Activated naive CD4-positive, alpha-beta T cell treated with anti-CD3 and anti-CD28 coated beads, Interleukin-2, amount 50 U/mL, for 24 hours (primary cell): ENCODE measurements at regions not wholly inside any gene's neighbourhood (a gene's known extent, or its start where the extent isn't known, plus 50 kb on each side); places are given as distances from the start of the nearest gene placed in this dataset.

Experiments
- H3K27ac Mint-ChIP-seq: one replicate; pipeline ENCODE4 v1.8.0; 2021; ENCODE audit warnings: mild to moderate bottlenecking, mixed read lengths
- H3K27me3 Mint-ChIP-seq: one replicate; pipeline ENCODE4 v1.8.0; 2021; ENCODE audit warnings: mixed read lengths
- H3K36me3 Mint-ChIP-seq: one replicate; pipeline ENCODE4 v1.8.0; 2021; ENCODE audit warnings: mixed read lengths
- H3K4me1 Mint-ChIP-seq: one replicate; pipeline ENCODE4 v1.8.0; 2021; ENCODE audit warnings: mixed read lengths
- H3K4me3 Mint-ChIP-seq: one replicate; pipeline ENCODE4 v1.8.0; 2021; ENCODE audit warnings: mild to moderate bottlenecking, mixed read lengths
- H3K9me3 Mint-ChIP-seq: one replicate; pipeline ENCODE4 v1.8.0; 2021; ENCODE audit warnings: mixed read lengths

GRCh38 chr6:90753820-90754643 lies 167.2 kb upstream of the MAP3K7 start:
- Mint-ChIP-seq H3K36me3 (no peaks in the 10 kb centered on the region), H3K4me3 (no peak overlapping the region), H3K27me3 (peaks cover 8% of the 10 kb centered on the region), H3K9me3 (no peaks in the 10 kb centered on the region), H3K4me1 (no peaks in the 10 kb centered on the region), H3K27ac (no peak overlapping the region)

- no peaks in the 10 kb centered on the region for H3K9me3 Mint-ChIP-seq
- H3K4me1 Mint-ChIP-seq = no peaks in the 10 kb centered on the region
- H3K27ac Mint-ChIP-seq = no peak overlapping the region
- H3K4me3 Mint-ChIP-seq = no peak overlapping the region
- no peaks in the 10 kb centered on the region for H3K36me3 Mint-ChIP-seq
- peaks cover 7% of the 10 kb centered on the region for H3K27me3 Mint-ChIP-seq
Measured at GRCh38 chr6:90739802-90740201, 152.9 kb upstream of the MAP3K7 start.

DNA sequence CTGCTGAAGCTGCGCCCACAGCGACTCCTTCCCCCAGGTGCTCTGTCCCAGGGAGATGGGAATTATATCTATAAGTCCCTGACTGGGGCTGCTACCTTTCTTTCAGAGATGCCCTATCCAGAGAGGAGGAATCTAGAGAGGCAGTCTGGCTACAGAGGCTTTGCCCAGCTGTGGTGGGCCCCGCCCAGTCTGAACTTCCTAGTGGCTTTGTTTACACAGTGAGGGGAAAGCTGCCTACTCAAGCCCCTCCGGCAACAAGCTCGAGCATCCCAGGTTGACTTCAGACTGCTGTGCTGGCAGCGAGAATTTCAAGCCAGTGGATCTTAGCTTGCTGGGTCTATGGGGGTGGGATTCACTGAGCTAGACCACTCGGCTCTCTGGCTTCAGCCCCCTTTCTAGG lies 152.5 kb upstream of the MAP3K7 start:
- Mint-ChIP-seq H3K36me3 (no peaks in the 10 kb centered on the region), H3K4me1 (no peaks in the 10 kb centered on the region), H3K9me3 (no peaks in the 10 kb centered on the region), H3K27me3 (peaks cover 7% of the 10 kb centered on the region), H3K4me3 (no peak overlapping the region), H3K27ac (no peak overlapping the region)

DNA sequence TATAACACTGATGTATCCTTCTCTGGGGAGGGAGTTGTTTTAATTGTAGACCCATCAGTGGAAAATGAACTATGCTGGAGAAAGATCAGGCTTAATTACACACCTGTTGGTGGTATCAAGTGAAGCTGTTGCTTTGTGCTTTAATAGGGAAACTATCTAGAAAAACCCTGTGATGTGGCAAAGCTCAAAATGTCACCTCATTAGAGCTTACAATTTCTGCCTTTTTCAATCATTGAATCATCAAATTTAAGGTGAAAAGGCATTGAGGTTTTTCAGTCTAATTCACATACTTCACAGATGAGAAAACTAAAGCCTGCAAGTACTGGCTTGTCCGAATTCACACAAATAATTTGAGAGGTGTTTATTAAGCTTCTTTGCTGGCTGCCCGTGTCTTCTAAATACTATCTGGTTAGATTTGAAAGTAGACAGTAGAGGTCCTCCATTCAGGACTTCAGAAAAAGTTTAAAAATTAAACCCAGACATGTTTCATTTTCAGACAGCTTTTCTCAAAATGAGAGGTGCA lies 143.3 kb upstream of the MAP3K7 start:
- Mint-ChIP-seq H3K27ac (no peak overlapping the region), H3K4me1 (no peaks in the 10 kb centered on the region), H3K9me3 (no peaks in the 10 kb centered on the region), H3K27me3 (peaks cover 7% of the 10 kb centered on the region), H3K36me3 (no peaks in the 10 kb centered on the region), H3K4me3 (no peak overlapping the region)

DNA sequence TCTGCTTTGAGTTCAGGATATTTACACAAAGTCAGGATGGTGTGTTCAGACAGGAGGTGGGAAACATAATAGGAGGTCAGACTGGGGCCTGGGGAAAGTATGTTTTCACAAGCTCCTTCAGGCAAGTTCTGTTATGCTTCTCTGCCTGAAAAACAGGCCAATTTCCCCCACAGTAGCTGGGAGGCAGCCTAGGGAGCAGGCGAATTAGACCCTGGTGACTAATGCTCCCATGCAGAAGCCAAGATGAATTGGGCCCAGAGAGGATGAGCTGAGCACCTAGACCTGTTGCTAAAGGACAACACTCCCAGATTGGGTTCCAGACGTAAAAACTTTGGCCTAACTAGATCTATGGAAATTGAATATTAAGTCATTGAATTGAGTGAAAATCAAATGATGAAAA lies 142.2 kb upstream of the MAP3K7 start:
- H3K27ac Mint-ChIP-seq = no peak overlapping the region
- peaks cover 10% of the 10 kb centered on the region for H3K27me3 Mint-ChIP-seq
- no peak overlapping the region for H3K4me3 Mint-ChIP-seq
- H3K36me3 Mint-ChIP-seq = no peaks in the 10 kb centered on the region
- no peaks in the 10 kb centered on the region for H3K9me3 Mint-ChIP-seq
- no peaks in the 10 kb centered on the region for H3K4me1 Mint-ChIP-seq

- H3K9me3 Mint-ChIP-seq = no peaks in the 10 kb centered on the region
- no peak overlapping the region for H3K27ac Mint-ChIP-seq
- H3K27me3 Mint-ChIP-seq = peaks cover 14% of the 10 kb centered on the region
- no peaks in the 10 kb centered on the region for H3K36me3 Mint-ChIP-seq
- H3K4me1 Mint-ChIP-seq = peaks cover 4% of the 10 kb centered on the region
- no peak overlapping the region for H3K4me3 Mint-ChIP-seq
Measured at GRCh38 chr6:90722648-90723047, 135.8 kb upstream of the MAP3K7 start.

DNA sequence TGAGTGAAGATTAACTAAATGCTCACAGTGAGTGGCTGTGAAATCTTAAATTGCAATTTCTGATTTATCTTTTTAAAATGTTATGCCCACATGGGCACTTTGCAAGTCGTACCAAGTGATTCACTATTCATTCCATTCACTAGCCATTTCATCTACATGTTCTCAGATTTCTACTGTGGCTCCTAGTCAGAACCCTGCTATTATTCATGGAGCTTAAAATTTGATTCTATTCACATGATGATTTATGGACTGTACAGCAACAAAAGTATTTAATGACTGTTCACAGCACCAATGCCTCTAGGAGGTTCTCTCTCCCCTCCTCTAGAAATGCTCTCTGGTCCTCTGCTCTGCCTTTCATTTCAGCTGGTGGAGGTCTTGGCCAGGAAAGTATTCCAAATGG lies 133.5 kb upstream of the MAP3K7 start:
- Mint-ChIP-seq H3K27ac (no peak overlapping the region), H3K36me3 (no peaks in the 10 kb centered on the region), H3K27me3 (peaks cover 8% of the 10 kb centered on the region), H3K4me1 (peaks cover 4% of the 10 kb centered on the region), H3K9me3 (no peaks in the 10 kb centered on the region), H3K4me3 (no peak overlapping the region)

- no peaks in the 10 kb centered on the region for H3K9me3 Mint-ChIP-seq
- peak overlapping the region; percentile 87 for H3K27ac Mint-ChIP-seq
- H3K36me3 Mint-ChIP-seq = no peaks in the 10 kb centered on the region
- H3K4me3 Mint-ChIP-seq = no peak overlapping the region
- H3K4me1 Mint-ChIP-seq = peaks cover 4% of the 10 kb centered on the region
- H3K27me3 Mint-ChIP-seq = peaks cover 6% of the 10 kb centered on the region
Measured at GRCh38 chr6:90719321-90720195, 132.7 kb upstream of the MAP3K7 start.

DNA sequence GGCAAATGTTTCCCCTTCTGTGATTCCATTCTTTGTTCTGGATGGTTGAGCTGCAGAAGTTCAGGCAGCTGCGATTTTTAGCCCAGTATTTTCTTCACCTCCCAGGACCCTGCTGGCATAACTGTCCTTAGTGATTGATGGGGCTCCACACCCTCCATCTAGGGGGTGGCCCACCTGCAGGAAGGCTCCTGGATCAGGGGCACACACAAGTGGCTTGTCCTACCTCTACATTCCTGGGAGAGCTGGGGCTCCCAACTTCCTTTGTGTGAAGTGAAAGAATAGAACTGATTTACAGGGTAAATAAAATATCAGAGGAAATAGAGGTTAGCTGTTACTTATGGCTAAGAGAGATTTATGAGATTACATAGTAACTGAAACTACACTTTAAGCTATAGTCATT lies 129.5 kb upstream of the MAP3K7 start:
- Mint-ChIP-seq H3K27me3 (peaks cover 8% of the 10 kb centered on the region), H3K36me3 (no peaks in the 10 kb centered on the region), H3K27ac (no peak overlapping the region), H3K4me3 (no peak overlapping the region), H3K9me3 (no peaks in the 10 kb centered on the region), H3K4me1 (peaks cover 4% of the 10 kb centered on the region)

DNA sequence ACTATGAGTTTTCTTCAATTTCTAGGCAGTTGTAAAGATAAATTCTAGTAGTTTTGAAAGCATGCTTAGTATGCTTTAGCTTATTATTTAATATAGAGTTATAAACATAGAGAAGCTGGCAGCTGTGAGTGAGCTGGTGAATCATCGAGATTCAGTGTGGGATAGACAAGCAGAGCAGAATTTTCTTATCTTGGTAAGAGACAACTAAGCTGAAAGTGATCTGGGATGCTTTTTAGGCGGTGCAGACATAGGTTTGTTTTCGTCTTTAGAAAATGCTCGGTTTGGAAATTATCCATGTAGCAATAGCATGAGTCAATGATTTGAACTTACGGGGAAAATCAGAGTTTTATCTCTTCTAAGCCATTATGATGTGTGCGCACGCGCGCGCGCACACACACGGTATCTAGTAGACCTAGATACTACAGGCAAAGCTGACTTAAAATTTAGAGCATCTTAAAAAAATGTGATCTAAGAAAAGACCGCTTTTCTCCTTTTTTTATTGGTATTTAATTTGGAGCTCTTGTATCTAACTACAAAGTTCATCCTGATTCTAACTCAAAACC lies 128.3 kb upstream of the MAP3K7 start:
- Mint-ChIP-seq H3K27me3 (peaks cover 9% of the 10 kb centered on the region), H3K4me3 (no peak overlapping the region), H3K9me3 (no peaks in the 10 kb centered on the region), H3K4me1 (peaks cover 4% of the 10 kb centered on the region), H3K27ac (no peak overlapping the region), H3K36me3 (no peaks in the 10 kb centered on the region)

DNA sequence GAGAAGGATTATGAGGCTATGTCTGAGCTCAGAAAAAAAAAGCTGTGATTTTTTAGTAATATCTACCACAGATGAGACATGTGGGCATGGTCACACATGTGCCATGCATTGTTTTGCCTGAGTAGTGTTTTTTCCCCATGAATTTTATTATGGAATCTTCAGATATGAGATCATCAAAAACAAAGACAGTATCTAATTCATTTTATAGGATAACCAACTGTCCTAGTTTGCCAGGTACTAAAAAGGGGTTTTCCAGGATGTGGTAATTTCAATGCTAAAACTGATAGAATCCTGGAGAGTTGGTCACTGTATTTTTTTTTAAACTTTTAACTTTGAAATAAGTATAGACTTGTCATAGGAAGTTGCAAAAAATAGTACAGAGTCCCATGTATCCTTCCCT lies 127.4 kb upstream of the MAP3K7 start:
- H3K9me3 Mint-ChIP-seq = no peaks in the 10 kb centered on the region
- H3K36me3 Mint-ChIP-seq = no peaks in the 10 kb centered on the region
- peaks cover 8% of the 10 kb centered on the region for H3K27me3 Mint-ChIP-seq
- no peak overlapping the region for H3K27ac Mint-ChIP-seq
- H3K4me1 Mint-ChIP-seq = no peaks in the 10 kb centered on the region
- H3K4me3 Mint-ChIP-seq = no peak overlapping the region

- no peaks in the 10 kb centered on the region for H3K36me3 Mint-ChIP-seq
Measured at GRCh38 chr6:90712114-90712513, 125.2 kb upstream of the MAP3K7 start.

GRCh38 chr6:90709431-90709996 lies 122.6 kb upstream of the MAP3K7 start:
- no peaks in the 10 kb centered on the region for H3K9me3 Mint-ChIP-seq
- H3K4me3 Mint-ChIP-seq = no peak overlapping the region
- no peaks in the 10 kb centered on the region for H3K36me3 Mint-ChIP-seq
- no peak overlapping the region for H3K27ac Mint-ChIP-seq
- peaks cover 8% of the 10 kb centered on the region for H3K27me3 Mint-ChIP-seq
- H3K4me1 Mint-ChIP-seq = no peaks in the 10 kb centered on the region

More at GRCh38 chr6:90712114-90712513, 125.2 kb upstream of the MAP3K7 start:
- Mint-ChIP-seq H3K4me1 (no peaks in the 10 kb centered on the region), H3K27ac (no peak overlapping the region), H3K4me3 (no peak overlapping the region), H3K9me3 (no peaks in the 10 kb centered on the region), H3K27me3 (peaks cover 8% of the 10 kb centered on the region)

DNA sequence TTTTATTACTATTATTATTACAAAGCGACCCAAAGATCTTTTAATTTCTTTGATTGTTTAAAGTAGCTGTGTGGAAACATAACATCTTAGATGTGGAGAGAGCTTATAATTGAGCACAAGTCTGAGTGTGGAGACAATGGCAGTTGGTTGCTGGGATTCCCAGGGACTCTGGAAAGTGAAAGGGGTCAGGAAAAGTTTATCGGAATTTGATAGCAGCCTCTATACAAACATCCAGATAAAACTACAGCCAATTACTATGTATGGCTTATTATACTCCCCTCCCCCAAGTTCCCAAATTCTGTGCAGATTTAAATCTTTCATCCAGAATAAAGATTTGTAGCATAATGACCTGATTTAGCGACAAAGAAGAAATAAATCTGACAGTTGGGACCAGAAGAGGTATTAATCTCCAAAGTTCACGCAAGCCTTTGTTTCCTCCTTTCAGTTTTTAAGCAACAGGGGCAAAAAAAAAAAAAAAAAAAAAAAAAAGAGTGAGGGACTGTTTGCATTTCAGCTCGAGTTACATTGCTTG lies 121.4 kb upstream of the MAP3K7 start:
- Mint-ChIP-seq H3K4me1 (no peaks in the 10 kb centered on the region), H3K9me3 (no peaks in the 10 kb centered on the region), H3K27me3 (peaks cover 8% of the 10 kb centered on the region), H3K27ac (no peak overlapping the region), H3K36me3 (no peaks in the 10 kb centered on the region), H3K4me3 (no peak overlapping the region)

DNA sequence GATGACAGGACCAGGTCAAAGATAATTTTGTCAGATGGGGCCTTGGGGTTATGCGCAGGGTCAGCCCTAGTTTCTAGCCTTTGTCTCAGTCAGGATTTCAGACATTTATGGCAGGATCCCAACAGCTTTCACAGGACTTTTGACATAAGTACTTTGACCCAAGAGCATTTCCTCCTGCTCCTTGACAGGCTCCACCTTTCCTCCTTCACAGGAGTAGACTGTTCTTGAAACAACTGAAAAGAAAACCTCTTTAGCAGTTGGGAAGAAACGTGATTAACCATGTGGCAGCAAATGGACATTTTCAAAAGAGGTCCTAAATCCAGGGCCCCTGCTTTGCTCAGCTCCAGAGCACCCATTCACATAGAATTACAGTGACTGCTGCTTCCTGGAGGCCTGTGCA lies 120.4 kb upstream of the MAP3K7 start:
- no peaks in the 10 kb centered on the region for H3K36me3 Mint-ChIP-seq
- H3K27ac Mint-ChIP-seq = no peak overlapping the region
- peaks cover 5% of the 10 kb centered on the region for H3K27me3 Mint-ChIP-seq
- H3K4me1 Mint-ChIP-seq = no peaks in the 10 kb centered on the region
- H3K9me3 Mint-ChIP-seq = no peaks in the 10 kb centered on the region
- no peak overlapping the region for H3K4me3 Mint-ChIP-seq
